Astrocyte (in vitro differentiated cells and primary cell): ENCODE measurements at regions not wholly inside any gene's neighbourhood (a gene's known extent, or its start where the extent isn't known, plus 50 kb on each side); places are given as distances from the start of the nearest gene placed in this dataset.

Experiments
- DNase-seq: peaks from one replicate; pipeline ENCODE4 v3.0.0-alpha.2; 2010; ENCODE audit warnings: low read depth
- FAIRE-seq: peaks from 2 replicates; lab custom pipeline; 2011; peaks lifted over from hg19 to GRCh38; lab: Jason Lieb, UNC
- H2AFZ ChIP-seq: 2 replicates; pipeline ENCODE4 v1.6.0; 2012; ENCODE audit warnings: low read depth, low read length, inconsistent platforms
- H3K27ac ChIP-seq: 2 replicates; pipeline ENCODE4 v1.5.1; 2011; ENCODE audit warnings: low read depth, low read length, inconsistent platforms
- H3K27me3 ChIP-seq: 2 replicates; pipeline ENCODE4 v1.6.0; 2011; ENCODE audit warnings: low read length, inconsistent platforms; ENCODE audit not compliant: insufficient read depth
- H3K36me3 ChIP-seq: 2 replicates; pipeline ENCODE4 v1.5.1; 2011; ENCODE audit warnings: low read length, inconsistent platforms; ENCODE audit not compliant: insufficient read depth
- H3K4me1 ChIP-seq: 2 replicates; pipeline ENCODE4 v1.5.1; 2011; ENCODE audit warnings: low read length, inconsistent platforms; ENCODE audit not compliant: insufficient read depth
- H3K4me2 ChIP-seq: 2 replicates; pipeline ENCODE4 v1.6.0; 2012; ENCODE audit warnings: low read length, inconsistent platforms
- H3K4me3 ChIP-seq: 2 replicates; pipeline ENCODE4 v1.5.1; 2011; ENCODE audit warnings: low read depth, mild to moderate bottlenecking, low read length, inconsistent platforms; ENCODE audit not compliant: insufficient read depth
- H3K79me2 ChIP-seq: 2 replicates; pipeline ENCODE4 v1.6.0; 2012; ENCODE audit warnings: mild to moderate bottlenecking, low read length, inconsistent platforms; ENCODE audit not compliant: insufficient read depth
- H3K9ac ChIP-seq: 2 replicates; pipeline ENCODE4 v1.6.0; 2012; ENCODE audit warnings: mild to moderate bottlenecking, low read length, inconsistent platforms
- H3K9me3 ChIP-seq: 2 replicates; pipeline ENCODE4 v1.5.1; 2012; ENCODE audit warnings: low read depth, mild to moderate bottlenecking, low read length, inconsistent platforms; ENCODE audit not compliant: insufficient read depth
- H4K20me1 ChIP-seq: 2 replicates; pipeline ENCODE4 v1.6.0; 2012; ENCODE audit warnings: low read length, inconsistent platforms; ENCODE audit not compliant: insufficient read depth
- H3K27ac Mint-ChIP-seq: one replicate; pipeline ENCODE4 v1.8.0; 2021; ENCODE audit warnings: mild to moderate bottlenecking, mixed read lengths; ENCODE audit not compliant: unreplicated experiment
- H3K27me3 Mint-ChIP-seq: one replicate; pipeline ENCODE4 v1.8.0; 2021; ENCODE audit warnings: low read depth, mixed read lengths; ENCODE audit not compliant: unreplicated experiment
- H3K36me3 Mint-ChIP-seq: one replicate; pipeline ENCODE4 v1.8.0; 2021; ENCODE audit warnings: low read depth, mixed read lengths; ENCODE audit not compliant: unreplicated experiment
- H3K4me1 Mint-ChIP-seq: one replicate; pipeline ENCODE4 v1.8.0; 2021; ENCODE audit warnings: low read depth, mixed read lengths; ENCODE audit not compliant: unreplicated experiment
- H3K4me3 Mint-ChIP-seq: one replicate; pipeline ENCODE4 v1.8.0; 2021; ENCODE audit warnings: mild to moderate bottlenecking, moderate library complexity, mixed read lengths; ENCODE audit not compliant: unreplicated experiment
- H3K9me3 Mint-ChIP-seq: one replicate; pipeline ENCODE4 v1.8.0; 2021; ENCODE audit warnings: mild to moderate bottlenecking, mixed read lengths; ENCODE audit not compliant: unreplicated experiment
- EZH2 ChIP-seq: IDR thresholded peaks from 2 replicates; pipeline ENCODE4 v1.6.1; 2012; ENCODE audit warnings: mild to moderate bottlenecking, low read length, inconsistent platforms; ENCODE audit not compliant: insufficient read depth
- TF ChIP-seq, protein P1 (sequence below): IDR thresholded peaks from 2 replicates; pipeline ENCODE4 v1.5.1; 2011; ENCODE audit warnings: low read depth, mild to moderate bottlenecking, inconsistent platforms, low read length, moderate library complexity; ENCODE audit not compliant: insufficient read depth

- Mint-ChIP-seq H3K27me3 (peaks cover 5% of the 10 kb centered on the region), H3K27ac (no peak overlapping the region), H3K36me3 (no peaks in the 10 kb centered on the region), H3K4me3 (no peak overlapping the region), H3K4me1 (no peaks in the 10 kb centered on the region), H3K9me3 (peaks cover 8% of the 10 kb centered on the region)
- Histone ChIP-seq H4K20me1 (no peaks in the 10 kb centered on the region), H3K9ac (no peak overlapping the region), H3K9me3 (no peaks in the 10 kb centered on the region), H3K27ac (peak overlapping the region; percentile 62), H3K4me1 (peaks cover 24% of the 10 kb centered on the region), H3K27me3 (no peaks in the 10 kb centered on the region), H3K79me2 (no peaks in the 10 kb centered on the region), H3K36me3 (no peaks in the 10 kb centered on the region), H3K4me2 (peak overlapping the region; percentile 42), H3K4me3 (no peak overlapping the region), H2AFZ (no peak overlapping the region)
- FAIRE-seq, result peak; percentile 84
- TF ChIP-seq EZH2, result no peak
- TF ChIP-seq, protein P1, sequence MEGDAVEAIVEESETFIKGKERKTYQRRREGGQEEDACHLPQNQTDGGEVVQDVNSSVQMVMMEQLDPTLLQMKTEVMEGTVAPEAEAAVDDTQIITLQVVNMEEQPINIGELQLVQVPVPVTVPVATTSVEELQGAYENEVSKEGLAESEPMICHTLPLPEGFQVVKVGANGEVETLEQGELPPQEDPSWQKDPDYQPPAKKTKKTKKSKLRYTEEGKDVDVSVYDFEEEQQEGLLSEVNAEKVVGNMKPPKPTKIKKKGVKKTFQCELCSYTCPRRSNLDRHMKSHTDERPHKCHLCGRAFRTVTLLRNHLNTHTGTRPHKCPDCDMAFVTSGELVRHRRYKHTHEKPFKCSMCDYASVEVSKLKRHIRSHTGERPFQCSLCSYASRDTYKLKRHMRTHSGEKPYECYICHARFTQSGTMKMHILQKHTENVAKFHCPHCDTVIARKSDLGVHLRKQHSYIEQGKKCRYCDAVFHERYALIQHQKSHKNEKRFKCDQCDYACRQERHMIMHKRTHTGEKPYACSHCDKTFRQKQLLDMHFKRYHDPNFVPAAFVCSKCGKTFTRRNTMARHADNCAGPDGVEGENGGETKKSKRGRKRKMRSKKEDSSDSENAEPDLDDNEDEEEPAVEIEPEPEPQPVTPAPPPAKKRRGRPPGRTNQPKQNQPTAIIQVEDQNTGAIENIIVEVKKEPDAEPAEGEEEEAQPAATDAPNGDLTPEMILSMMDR, result no peak
- peak; percentile 76 for DNase-seq
Measured at GRCh38 chr16:80150978-80151721, 389.6 kb upstream of the DYNLRB2 start.

- peaks cover 5% of the 10 kb centered on the region for H3K27me3 Mint-ChIP-seq
- no peaks in the 10 kb centered on the region for H3K79me2 ChIP-seq
- H3K4me2 ChIP-seq, result no peak overlapping the region
- H3K9me3 Mint-ChIP-seq, result peaks cover 8% of the 10 kb centered on the region
- DNase-seq (no peak), FAIRE-seq (no peak)
- H3K36me3 Mint-ChIP-seq, result no peaks in the 10 kb centered on the region
- no peaks in the 10 kb centered on the region for H3K36me3 ChIP-seq
- H3K4me3 Mint-ChIP-seq, result no peak overlapping the region
- no peak overlapping the region for H3K27ac ChIP-seq
- TF ChIP-seq EZH2, result no peak
- TF ChIP-seq, protein P1, result no peak
- H2AFZ ChIP-seq, result no peak overlapping the region
- H4K20me1 ChIP-seq, result no peaks in the 10 kb centered on the region
- no peaks in the 10 kb centered on the region for H3K9me3 ChIP-seq
- no peak overlapping the region for H3K9ac ChIP-seq
- no peak overlapping the region for H3K27ac Mint-ChIP-seq
- H3K4me1 ChIP-seq, result peaks cover 28% of the 10 kb centered on the region
- no peaks in the 10 kb centered on the region for H3K27me3 ChIP-seq
- no peak overlapping the region for H3K4me3 ChIP-seq
- H3K4me1 Mint-ChIP-seq, result peaks cover 9% of the 10 kb centered on the region
Measured at GRCh38 chr16:80148826-80149225, 392.0 kb upstream of the DYNLRB2 start.

DNA sequence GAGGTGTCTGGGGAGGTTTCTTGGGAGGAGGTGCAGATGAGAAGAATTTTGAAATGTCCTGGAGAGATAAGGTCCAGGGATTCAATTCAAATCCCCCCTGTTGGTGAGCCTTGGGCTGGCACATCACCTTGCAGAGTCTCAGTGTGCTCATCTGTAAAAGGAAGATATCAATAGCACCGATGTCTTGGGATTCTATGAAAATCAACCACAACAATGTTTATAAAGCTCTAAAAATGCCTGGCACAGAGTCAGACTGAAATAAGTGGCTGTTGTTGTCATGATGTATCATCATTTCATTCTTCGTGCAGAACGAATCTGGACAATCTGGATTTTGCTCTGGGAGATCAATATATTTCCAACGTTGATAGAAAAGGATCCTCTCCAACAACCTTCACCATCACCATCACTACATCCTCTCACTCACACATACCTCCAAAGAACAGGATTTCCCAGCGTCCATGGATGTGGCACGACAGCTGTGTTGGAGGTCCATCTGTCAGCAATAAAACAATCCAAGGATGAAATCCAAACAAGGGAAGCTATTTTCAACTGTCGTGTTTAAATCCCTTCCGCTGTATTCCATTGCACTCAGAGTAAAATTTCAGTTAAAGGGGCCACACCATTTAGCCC, 393.7 kb upstream of the DYNLRB2 start:
- no peak overlapping the region for H3K4me3 ChIP-seq
- H3K36me3 ChIP-seq, result no peaks in the 10 kb centered on the region
- H3K9me3 ChIP-seq, result no peaks in the 10 kb centered on the region
- no peak for FAIRE-seq
- Mint-ChIP-seq H3K36me3 (no peaks in the 10 kb centered on the region), H3K27ac (no peak overlapping the region), H3K4me3 (no peak overlapping the region), H3K27me3 (peaks cover 5% of the 10 kb centered on the region), H3K4me1 (peaks cover 9% of the 10 kb centered on the region), H3K9me3 (peaks cover 17% of the 10 kb centered on the region)
- H3K27me3 ChIP-seq, result no peaks in the 10 kb centered on the region
- no peaks in the 10 kb centered on the region for H4K20me1 ChIP-seq
- peak overlapping the region; percentile 23 for H3K4me2 ChIP-seq
- DNase-seq, result no peak
- no peaks in the 10 kb centered on the region for H3K79me2 ChIP-seq
- no peak overlapping the region for H2AFZ ChIP-seq
- no peak overlapping the region for H3K27ac ChIP-seq
- no peak overlapping the region for H3K9ac ChIP-seq
- H3K4me1 ChIP-seq, result peaks cover 25% of the 10 kb centered on the region
- TF ChIP-seq EZH2, result no peak
- TF ChIP-seq, protein P1, result no peak
